ENCODE measurements at regions not wholly inside any gene's neighbourhood (a gene's known extent, or its start where the extent isn't known, plus 50 kb on each side); places are given as distances from the start of the nearest gene placed in this dataset.
"Not testable (repeated sequence)": the region's sequence is repeated elsewhere in the genome, so short reads cannot be mapped to it uniquely, and the experiment has no call there.

DNA sequence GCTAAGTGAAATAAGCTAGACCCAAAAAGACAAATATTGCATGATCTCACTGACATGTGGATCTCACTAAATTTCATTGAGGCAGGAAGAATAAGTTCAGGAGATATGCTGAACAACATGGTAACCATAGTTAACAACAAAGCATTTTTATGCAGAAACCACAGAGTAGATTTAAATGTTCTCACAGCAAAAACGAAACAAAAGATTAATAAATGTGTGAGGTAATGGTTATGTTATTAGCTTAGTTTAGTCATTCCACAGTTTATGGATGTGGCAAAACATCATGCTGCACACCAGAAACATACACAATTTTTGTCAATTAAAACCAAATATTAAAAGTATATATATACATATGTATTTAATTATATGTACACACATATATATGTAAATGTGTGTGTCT is 765.8 kb downstream of the SLITRK5 start:
- no peak for FAIRE-seq

DNA sequence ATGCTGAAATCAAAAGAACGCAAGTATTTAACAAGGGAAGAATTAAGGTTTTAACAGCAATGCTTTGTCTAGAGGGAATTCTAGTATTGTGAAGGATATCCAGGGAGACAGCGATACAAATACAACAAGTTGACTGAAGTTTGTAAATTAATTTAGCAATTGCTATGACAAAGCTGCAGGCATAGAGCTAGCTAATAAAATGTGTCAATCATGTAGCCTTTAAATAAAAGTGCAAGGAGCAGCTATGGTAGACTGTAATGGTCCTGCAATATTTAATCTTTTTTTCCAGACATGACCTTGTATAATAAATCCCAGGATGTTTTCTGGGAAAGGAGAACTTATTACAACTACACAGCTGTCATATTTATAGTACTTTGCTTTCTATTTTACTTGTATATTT is 779.3 kb downstream of the SLITRK5 start:
- FAIRE-seq = no peak

DNA sequence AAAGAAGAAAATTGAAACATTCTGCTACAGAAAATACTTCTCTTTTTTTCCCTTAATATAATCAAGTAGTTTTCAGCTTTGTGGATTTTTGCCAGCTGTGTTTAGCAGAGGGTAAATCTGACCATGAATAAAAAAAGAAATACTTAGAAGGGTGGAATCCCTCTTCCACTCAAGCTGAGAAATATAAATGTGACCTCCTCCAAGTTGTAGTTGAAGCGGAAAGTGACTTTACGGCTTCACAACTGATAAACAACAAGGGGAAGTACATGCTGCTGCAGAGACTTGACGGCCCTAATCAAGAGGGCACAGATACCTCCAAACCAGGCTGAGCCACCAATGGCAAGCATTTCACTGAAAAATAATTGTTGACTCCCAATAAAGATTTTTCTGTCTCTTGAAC is 785.0 kb downstream of the SLITRK5 start:
- no peak for FAIRE-seq

DNA sequence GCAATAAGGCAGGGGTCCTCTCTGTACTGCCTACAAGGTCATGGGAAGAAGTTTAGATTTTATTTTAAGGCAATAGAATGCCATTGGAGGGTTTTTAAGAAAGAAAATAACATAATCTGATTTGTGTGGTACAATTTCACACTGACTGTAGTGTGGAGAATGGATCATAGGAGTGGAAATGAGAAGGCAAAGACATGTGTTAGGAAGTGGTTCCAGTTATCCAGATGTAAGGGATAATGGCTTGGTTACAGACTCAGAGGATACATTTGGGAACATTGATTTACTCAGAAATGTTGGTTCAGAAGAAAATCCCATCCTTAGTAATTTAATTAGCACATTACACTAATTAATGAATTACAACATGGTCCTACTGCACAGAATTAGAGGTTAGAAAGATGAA is 788.2 kb downstream of the SLITRK5 start:
- no peak for FAIRE-seq

DNA sequence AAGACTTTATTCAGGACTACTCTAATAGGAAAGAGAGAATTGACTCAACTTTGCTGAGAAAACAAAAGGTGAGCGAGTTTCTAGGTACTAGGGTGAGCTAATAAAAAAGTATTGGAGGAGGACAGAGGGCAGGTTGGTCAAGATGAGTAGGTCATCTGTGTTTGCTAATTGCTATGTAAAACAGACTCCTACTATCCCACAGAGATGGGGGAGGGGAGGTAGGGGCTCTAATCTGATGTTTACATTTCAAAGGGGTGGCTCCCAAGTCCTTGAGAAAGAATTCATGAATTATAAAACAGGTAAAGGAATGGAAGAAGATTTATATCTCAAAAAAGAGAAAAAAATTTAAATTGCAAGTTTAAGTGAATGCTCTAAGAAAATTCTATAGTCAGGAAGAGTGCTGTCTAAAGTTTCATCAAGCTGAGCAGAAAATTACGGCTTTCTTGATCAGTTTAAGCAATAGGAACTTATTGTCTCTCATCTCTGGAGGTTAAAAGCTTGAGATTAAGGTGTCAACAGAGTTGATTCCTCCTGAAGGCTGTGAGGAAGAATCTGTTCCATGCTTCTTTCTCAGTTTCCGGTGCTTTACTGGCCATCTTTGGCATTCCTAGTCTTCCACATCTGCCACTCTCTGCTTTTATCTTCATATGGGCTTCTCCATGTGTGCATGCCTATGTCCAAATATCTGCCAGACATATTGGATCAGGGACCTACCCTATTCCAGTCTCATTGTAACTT is 790.3 kb downstream of the SLITRK5 start:
- FAIRE-seq = no peak

DNA sequence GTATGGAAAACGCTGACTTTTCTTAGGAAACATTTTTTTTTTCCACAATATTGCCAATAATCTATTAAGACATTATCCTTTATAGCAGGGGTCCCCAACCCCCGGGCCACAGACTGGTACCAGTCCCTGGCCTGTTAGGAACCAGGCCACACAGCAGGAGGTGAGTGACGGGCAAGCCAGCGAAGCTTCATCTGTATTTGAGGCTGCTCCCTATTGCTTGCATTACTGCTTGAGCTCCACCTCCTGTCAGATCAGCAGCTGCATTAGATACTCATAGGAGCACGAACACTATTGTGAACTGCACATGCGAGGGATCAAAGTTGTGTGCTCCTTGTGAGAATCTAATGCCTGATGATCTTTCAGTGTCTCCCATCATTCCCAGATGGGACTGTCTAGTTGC is 793.7 kb downstream of the SLITRK5 start:
- FAIRE-seq = no peak

DNA sequence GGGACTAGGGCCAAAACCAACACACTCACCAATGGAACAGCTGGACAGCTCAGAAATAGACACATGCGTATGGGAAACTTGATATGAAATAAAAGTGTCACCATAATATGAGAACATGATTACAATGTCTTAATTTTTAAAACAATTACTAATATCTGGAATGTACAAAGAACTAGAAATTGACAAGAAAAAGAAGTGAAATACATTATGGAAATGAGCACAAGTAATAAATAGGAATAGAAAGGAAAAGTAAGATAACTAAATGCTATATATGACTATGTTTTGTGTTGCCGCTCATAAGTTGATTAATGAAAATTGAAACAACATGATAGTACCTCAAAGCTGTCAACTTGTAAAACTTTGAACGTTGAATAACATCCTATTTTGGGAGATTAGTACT is 801.1 kb downstream of the SLITRK5 start:
- FAIRE-seq = no peak

DNA sequence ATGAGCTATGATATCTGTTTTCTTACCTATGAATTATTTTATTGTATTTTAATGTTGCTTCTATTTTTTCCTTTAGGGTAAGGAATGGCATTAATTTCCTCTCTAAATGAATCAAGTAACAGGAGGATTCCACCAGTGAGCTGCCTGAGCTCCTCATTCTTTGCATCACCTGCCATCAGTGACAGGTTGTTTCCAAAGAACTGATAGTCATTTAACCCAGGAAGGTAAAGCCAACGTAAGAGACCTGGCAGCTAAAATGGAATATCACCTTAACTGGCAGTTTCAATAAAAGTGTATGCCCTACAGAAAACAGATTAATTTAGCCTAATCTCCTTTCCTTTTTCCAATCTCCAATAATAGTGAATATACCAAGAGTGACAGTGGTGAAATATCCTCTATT is 812.0 kb downstream of the SLITRK5 start:
- FAIRE-seq = no peak

DNA sequence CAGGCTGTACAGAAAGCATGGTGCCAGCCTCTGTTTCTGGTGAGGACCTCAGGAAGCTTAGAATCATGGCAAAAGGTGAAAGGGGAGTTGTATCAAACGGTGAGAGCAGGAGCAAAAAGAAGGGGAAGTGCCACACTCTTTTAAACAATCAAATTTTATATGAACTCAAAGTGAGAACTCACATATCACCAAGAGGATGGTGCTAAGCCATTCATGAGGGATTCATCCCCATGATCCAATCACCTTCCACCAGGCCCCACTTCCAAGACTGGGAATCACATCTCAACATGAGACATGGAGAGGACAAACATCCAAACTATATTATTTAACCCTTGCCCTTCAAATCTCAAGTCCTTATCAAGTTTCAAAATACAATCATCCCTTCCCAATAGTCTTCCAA is 836.7 kb downstream of the SLITRK5 start:
- FAIRE-seq = no peak

DNA sequence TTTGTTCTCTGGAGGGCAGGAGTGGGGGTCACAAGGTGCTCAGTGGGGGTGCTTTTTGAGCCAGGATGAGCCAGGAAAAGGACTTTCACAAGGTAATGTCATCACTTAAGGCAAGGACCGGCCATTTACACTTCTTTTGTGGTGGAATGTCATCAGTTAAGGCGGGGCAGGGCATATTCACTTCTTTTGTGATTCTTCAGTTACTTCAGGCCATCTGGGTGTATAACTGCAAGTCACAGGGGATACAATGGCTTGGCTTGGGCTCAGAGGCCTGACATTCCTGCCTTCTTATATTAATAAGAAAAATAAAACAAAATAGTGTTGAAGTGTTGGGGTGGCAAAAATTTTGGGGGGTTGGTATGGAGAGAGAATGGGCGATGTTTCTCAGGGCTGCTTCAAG is 841.8 kb downstream of the SLITRK5 start:
- not testable (repeated sequence) for FAIRE-seq

DNA sequence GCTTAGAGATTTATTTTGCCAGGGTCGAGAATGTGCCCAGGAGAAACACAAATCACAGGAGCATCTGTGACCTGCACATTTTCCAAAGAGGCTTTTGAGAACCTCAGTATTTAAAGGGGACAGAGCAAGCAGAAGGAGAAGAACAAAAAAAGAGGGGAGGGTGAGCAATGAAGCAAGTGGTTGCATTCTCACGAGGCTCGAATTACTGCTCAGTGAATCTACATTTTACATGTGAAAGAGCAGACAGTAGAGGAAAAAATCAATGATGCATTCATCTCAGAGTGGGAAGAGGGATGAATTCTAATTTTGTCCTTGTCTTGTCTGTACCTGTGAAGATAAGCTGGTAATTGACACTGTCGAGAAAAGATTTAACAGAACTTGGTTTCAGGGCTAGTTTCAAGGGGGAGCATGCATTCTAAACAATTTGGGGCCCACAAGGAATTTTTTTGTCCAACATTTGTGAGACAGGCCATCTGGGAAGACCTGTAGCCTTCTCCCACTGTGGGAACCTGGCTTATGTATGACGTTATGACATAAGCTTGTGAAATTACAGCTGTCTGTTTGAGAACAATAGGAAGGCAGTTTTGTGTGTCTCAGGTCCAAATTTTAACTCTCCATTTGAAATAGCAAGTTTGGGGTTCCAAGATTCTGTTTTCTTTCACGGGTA is 855.1 kb downstream of the SLITRK5 start:
- FAIRE-seq = no peak

DNA sequence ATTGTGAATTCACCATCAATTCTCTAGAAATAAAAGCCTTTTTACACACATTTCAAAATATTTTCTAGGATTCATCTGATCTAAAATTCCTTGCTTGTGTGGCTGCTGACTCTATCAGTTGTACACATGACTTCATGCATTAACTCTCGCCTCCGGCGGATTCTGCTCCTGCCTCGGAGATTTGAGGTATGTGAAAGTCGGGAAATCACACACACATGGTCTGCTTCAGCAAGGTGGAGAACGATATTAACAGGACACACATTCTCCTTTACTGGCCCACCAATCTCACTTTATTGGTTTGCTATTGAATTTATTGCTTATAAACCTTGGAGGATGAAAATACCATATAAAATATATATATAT is 855.7 kb downstream of the SLITRK5 start:
- FAIRE-seq = no peak

DNA sequence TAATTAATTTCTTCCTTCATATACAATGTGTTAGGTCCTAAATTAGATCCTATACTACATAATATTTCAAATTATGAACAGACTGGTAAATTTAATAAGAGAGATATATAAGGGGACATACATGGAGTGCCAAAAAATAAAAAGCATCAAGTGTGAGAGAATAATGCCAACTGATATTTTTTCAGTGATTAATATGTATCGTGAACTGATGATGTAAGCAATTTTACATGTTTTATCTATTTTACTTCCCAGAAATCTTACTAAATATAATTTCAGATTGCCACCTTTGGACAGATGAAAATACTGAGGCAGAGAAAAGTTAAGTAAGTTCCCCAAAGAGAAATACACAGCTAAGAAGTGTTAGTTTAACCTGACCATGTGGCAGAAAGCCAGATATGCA is 870.8 kb downstream of the SLITRK5 start:
- no peak for FAIRE-seq

DNA sequence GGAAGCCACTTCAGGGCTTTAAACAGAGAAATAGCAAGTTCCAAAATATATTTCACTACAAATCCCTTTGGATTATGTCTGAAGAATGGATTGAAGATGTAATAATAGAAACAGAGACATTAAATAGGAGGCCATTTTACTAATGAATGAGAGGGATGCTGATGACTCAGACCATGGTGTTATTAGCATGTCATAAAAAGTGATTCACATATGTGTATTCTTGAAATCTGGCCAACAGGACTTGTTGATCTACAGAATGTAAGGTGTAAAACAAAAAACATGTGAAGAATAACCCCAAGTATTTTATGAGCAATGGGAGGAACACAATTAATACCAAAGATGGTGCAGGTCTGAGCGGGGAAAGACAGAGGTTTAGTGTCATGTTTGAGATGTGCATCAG is 873.7 kb downstream of the SLITRK5 start:
- FAIRE-seq = no peak

DNA sequence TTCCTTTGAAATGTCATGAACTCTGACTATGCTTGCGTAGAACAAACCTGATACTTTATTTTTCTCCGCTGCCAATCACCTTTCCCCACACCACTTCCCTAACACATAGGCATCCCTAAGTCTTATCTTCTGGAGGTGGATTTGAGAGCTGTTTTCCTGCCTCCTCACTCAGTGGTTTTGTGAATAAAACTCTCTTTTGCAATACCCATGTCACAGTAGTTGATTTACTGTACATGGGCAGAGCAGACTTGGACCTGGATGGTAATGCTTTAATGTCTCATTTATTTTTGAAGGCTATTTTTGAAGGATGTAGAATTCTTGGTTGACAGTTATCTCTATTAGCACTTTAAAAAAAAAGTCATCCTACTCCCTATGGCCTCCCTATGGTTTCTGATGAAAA is 881.8 kb downstream of the SLITRK5 start:
- FAIRE-seq = no peak

DNA sequence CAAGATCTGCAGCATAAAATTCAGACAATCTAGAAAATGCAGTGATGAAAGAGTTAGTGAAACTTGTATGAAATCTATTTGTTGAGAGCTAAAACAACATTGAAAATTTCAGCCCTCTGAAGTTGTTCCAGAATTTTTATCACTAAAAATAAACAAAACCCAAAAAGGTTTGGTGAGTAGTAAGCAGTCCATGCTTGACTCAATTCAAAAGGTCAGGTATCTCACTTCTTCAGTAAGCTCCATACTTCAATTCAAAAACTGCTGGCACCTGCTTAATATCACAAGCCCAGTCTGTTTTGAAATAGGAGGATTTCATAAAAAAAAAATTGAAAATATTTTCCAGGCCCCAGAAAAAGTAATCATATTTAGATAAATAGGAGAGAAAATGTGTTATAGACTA is 894.4 kb downstream of the SLITRK5 start:
- no peak for FAIRE-seq

DNA sequence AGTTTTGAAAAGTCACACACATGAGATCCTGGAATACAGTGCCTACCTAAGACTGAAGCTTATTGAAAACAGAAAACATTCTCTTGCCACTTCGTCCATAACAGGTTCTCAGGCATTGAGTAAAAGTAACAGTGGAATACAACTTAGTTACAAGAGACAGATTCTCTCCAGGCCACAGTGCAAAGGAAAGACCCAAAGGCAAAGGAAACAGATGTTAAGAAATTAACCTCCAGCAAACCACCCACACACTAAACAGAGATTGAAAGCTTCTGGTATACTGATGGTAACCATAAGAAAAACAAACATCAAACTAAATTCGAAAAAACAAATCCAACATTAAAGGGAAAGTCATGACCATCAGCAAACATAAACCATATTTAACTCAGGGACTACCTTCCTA is 914.7 kb downstream of the SLITRK5 start:
- FAIRE-seq = no peak

DNA sequence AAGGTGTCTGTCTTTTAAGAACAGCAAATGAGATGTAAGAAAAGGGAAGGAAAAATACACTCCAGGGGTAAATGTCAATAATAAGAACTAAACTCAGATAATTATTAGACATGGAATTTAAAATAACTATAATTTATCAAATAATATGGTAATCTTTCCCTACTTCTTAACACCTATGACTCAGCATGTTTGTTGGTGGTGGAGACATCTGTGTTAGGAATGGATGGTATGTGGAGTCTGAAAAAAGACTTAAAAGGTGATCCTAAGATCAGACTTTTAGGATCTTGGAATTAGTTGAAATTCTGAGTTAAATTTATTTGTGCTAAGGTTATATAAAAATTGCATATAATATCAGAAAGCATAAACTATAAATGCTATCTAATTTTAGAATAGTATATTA is 915.1 kb downstream of the SLITRK5 start:
- no peak for FAIRE-seq

DNA sequence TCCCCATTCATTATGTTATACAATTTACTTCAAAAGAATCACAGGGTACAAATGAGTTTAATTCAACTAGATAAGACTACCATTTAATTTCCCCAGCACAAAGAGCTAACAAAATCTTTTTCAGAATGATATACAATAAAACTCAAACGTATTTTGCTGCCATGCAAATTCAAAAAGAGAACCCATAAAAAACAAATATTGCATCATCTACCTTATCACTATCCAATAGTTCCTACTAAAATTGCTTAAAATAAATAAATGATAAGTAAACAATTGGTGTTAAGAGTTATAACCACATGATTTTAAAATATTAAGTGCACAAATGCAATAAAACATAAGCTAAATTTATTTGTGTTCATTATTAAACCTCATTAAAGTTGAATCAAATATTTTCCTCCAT is 919.4 kb downstream of the SLITRK5 start:
- no peak for FAIRE-seq

DNA sequence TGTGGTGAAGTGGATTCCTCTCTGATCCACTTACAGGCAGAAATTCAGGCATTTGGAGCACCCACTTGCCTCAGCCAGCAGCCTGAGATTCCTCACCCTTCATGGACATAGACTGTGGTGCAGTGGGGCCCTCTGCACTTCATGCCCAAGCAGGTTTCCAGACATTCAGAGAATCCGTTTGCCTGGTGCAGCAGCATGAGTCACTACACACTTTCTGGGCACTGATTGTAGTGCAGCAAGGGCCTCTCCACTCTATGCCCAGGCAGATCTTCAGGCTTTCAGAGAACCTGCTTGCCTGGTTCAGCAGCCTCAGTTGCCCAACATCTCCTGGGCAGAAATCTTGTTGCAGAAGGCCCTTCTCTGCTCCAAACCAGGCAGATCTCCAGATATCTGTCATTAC is 920.9 kb downstream of the SLITRK5 start:
- no peak for FAIRE-seq

DNA sequence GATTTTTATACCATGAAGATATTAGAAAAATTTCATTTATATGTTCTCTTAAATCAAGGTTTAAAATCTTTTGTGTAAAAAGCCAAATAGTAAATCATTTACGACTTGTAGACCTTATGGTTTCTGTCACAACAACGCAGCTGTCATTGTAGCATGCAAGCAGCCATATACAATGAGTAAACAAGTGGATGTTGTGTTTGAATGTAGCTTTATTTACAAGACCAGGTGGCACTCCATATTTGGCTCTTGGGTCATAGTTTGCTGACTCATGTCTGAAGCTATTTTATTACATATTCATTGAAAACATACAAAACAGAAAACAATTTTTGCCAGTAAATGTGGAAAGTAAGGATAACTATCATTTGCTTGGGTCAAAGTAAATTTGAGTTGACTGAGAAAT is 930.8 kb downstream of the SLITRK5 start:
- FAIRE-seq = no peak

DNA sequence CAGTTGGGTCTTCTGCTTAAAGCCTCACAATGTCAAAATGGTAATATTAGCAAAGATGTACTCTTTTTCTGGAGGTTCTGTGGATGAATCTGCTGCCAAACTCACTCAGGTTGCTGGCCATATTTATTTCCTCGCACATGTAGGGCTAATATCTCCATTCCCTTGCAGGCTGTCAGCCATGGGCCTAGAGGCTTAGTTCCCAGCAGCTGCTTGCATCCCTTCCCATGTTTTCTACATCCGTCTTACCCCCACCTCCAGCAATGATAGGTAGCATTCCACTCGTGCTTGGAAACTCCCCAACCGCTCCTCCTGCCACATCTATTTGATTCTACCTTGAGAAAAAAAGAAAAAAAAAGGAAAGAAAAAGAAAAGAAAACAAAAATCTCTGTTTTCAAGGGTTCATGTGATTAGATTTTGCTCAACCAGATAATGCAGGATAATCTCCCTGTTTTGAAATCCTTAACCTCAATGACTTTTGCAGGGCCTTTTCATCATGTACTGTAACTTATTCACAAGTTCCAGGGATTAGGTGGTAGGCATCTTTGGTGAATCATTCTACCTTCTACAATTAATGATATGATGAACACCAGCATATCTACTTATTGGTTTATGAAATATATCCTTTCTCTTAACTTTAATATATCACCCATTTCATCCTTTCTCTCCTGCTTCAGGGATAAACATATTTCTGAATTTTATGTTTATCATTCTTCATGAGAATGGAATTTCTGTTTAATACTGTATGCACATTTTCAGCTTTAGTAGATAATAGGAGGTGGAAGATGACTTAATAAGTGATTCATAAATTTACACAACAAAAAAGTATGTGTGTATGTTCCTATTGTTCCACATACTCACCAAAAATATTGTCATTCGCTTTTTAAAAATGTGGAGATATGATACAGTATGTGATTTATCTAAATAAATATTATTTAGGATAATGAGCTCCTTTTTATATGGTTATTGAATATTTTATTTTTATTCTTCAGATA is 931.9 kb downstream of the SLITRK5 start:
- no peak for FAIRE-seq

DNA sequence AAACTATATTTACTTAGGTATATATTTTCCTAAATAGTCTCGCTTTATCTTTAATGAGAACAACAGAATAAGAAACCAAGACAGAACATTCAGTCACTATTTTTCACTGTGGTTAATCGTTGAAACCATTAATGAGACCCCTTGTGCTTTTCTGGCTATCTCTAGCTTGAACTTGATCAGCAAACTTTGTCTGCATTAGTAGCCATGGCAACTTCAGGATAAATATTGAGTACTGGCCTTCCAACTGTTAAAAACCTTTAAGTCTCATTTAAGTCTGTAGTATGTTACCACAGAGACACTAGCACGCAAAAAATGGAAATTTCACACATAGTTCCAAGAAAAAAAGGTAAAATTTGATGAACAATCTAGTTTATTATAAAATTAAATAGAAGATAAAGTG is 946.0 kb downstream of the SLITRK5 start:
- no peak for FAIRE-seq
